GM10266 (cell line): ENCODE measurements at regions not wholly inside any gene's neighbourhood (a gene's known extent, or its start where the extent isn't known, plus 50 kb on each side); places are given as distances from the start of the nearest gene placed in this dataset.

Experiments
- DNase-seq: peaks from one replicate; pipeline ENCODE4 v3.0.0; 2012; ENCODE audit errors: extremely low spot score
- TF ChIP-seq, protein P1 (sequence below): IDR thresholded peaks from 2 replicates; pipeline ENCODE4 v1.5.1; 2012; ENCODE audit warnings: mild to moderate bottlenecking, low read depth; ENCODE audit not compliant: control insufficient read depth, insufficient read depth; ENCODE audit errors: missing control alignments

DNA sequence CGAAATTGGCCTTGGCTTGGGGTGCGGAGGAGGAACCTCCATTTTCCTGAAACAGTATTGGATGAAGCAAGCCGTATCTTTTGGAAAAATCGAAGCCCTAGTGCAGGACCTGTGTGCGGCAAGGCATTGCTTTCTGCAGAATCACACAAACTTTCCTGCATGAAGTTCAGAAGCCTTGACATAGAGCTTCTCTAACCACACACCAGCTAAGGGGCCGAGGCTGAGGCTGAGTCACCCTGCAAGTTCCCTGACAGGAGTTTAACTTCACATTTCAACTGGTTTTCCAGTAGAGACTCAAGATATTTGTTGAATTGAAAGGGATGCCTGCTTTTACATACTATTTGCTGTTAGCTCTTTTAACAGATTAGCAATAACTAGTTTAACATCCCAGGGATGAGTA, 67.8 kb downstream of the TCF20 start:
- TF ChIP-seq, protein P1, sequence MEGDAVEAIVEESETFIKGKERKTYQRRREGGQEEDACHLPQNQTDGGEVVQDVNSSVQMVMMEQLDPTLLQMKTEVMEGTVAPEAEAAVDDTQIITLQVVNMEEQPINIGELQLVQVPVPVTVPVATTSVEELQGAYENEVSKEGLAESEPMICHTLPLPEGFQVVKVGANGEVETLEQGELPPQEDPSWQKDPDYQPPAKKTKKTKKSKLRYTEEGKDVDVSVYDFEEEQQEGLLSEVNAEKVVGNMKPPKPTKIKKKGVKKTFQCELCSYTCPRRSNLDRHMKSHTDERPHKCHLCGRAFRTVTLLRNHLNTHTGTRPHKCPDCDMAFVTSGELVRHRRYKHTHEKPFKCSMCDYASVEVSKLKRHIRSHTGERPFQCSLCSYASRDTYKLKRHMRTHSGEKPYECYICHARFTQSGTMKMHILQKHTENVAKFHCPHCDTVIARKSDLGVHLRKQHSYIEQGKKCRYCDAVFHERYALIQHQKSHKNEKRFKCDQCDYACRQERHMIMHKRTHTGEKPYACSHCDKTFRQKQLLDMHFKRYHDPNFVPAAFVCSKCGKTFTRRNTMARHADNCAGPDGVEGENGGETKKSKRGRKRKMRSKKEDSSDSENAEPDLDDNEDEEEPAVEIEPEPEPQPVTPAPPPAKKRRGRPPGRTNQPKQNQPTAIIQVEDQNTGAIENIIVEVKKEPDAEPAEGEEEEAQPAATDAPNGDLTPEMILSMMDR: no peak
- no peak for DNase-seq

DNA sequence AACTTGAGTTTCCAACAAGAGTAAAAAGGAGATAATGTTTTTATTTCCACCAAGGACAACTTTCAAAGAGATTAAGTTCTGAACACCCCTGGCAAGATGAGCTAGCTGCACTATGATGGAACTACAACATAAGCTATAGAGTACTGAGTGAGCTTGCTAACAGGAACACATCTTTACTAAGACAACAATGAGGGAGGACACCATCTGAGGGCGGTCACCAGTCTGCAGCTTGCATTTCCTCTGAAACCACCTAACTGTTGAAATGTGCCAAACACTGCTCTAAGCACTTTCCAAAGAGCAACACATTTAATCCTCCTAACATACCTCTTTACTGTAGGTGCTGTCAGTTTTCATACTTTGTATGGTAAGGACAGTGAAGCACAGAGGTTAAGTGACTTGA, 68.4 kb downstream of the TCF20 start:
- TF ChIP-seq, protein P1: no peak
- DNase-seq: no peak

DNA sequence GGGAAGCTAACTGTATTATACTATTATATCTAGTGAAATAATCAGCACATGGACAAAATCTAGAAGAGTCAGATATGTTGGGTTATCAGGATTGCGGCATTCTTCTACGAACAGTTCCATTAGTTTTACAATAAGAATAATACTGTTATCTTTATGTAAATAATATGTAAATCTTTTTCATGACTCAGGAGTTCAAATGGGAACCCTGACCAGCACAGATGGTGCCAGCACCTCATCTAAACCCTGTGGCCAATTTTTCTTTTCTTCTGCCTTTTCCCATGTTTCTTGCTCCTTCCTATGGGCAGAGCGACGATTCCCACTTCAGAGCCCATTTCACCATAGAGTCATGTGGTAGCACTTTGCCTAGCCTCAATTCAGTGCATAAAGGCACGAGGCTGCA, 68.4 kb upstream of the CYP2D6 start:
- TF ChIP-seq, protein P1: no peak
- DNase-seq: no peak

DNA sequence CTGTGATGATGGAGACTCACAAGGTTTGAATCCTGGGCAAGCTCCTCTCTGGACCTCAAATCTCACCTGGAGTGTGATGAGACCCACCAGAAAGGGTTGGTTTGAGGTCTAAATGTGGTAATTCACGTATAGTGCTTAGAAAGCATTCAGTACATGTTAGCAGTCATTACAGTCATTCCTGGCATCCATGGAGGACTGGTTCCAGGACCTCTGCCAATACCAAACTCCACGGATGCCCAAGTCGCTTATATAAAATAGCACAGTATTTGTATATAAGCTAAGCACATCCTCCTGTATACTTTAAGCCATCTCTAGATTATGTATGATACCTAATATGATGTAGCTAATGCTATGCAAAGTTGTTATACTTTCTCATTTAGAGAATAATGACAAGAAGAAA, 67.6 kb upstream of the CYP2D6 start:
- DNase-seq: no peak
- TF ChIP-seq, protein P1: no peak

DNA sequence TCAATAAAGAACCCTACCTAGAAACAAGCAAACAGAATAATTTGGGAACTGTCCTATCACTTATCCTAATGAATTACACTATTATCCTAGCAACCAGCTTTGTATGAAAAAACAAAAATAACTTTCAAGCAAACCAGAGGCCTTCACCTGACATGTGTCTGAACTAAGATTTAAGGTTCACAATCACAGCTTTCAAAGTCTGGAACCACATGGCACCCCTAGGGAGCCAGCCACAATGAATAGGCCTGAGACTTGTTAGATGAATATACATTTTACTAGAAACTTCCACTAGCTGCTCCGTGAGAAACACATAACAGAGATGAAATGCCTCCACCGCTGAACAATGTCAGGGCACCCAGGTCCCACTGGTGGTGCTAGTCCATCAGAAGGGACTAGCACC, 65.8 kb upstream of the CYP2D6 start:
- DNase-seq: no peak
- TF ChIP-seq, protein P1: no peak

DNA sequence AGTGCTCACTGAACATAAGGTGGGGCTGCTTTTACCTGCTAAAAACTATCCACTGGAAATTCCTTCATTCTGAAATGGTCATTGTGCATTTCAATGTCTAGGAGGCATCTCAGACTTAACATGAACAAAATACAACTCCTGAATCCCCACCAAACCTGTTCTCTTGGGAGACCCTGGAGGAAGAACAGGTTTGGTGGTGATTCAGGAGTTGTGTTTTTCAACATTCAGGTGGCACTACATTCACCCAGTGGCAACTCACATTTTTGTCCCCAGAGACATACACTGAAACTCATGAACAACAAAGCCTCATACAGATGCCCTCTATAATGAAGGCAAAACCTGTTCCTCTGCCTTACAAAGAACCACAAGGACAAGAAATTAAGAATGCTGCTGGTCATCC, 64.3 kb upstream of the CYP2D6 start:
- DNase-seq: no peak
- TF ChIP-seq, protein P1: no peak

DNA sequence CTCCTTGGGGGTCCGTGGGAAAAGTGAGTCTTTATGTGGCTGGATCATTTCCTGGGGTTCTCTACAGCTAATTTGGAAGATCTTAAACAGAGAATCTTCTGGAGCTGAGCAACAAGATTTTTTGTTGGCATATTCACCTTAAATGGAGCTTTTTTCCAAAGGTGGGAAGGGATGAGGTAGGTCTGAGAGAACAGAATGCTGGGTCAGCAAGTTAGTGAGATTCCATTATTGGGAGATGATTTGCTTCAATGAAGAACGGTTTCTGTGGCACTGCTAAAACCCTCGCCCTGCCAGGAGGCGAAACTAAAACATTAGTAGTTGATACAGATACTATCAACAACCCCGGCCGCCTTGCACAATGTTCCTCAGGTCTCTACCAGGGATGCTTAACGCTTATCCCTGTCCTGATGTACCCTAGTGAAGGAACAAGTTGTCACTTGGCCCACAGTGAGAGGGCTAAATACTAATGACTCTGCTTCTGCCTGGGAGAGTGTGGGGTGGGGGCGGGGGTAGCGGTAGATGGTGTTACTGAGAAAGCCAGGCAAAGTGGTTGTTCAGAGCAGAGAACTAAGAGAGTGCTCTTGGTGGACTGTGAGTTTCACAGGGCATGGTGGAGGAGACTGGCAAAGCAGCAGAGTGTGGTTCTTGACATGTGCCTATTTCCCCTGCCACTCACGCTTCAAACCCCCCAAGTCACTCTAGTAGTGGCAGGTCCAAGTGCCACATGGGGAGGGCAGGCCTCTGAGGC, 63.7 kb upstream of the CYP2D6 start:
- TF ChIP-seq, protein P1: no peak
- DNase-seq: no peak
